Retinal pigment epithelial cell (primary cell): ENCODE measurements at regions not wholly inside any gene's neighbourhood (a gene's known extent, or its start where the extent isn't known, plus 50 kb on each side); places are given as distances from the start of the nearest gene placed in this dataset.
A peak's percentile ranks its signal among the peaks of the same experiment; 100 is the strongest.

Experiments
- DNase-seq: peaks from one replicate; pipeline ENCODE4 v3.0.0-alpha.2; 2010; ENCODE audit warnings: low read depth
- H3K4me3 ChIP-seq: 2 replicates; pipeline ENCODE4 v1.5.1; 2011; ENCODE audit warnings: mild to moderate bottlenecking, low read length, control low read depth, moderate library complexity
- CTCF ChIP-seq: conservative IDR thresholded peaks from 2 replicates; pipeline ENCODE4 v1.5.1; 2011; ENCODE audit warnings: low read depth, low read length, control low read depth, inconsistent platforms

DNA sequence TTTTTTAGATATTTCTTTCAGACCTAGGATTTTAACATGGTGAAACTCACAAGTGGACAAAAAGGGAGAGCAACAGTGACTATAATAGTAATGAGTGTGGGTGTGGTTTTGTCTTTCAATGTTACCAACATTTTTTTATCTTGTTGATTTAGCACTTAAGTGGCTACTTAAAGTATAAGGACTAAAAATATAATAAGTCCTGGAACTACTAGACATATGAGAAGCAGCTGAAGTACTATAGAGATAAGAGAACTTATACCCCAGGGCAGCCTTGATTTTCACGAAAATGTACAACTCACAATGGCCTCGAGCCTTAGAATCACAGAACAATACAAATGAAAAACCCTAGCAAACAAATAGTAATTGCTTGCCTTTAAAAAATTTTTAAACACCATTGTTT, 1151.8 kb downstream of the TYW1 start:
- no peak for TF ChIP-seq CTCF
- DNase-seq, result no peak
- H3K4me3 ChIP-seq, result no peak overlapping the region

GRCh38 chr7:68152205-68152604, 1155.6 kb downstream of the TYW1 start:
- TF ChIP-seq CTCF, result no peak
- no peak for DNase-seq
- H3K4me3 ChIP-seq, result no peak overlapping the region

DNA sequence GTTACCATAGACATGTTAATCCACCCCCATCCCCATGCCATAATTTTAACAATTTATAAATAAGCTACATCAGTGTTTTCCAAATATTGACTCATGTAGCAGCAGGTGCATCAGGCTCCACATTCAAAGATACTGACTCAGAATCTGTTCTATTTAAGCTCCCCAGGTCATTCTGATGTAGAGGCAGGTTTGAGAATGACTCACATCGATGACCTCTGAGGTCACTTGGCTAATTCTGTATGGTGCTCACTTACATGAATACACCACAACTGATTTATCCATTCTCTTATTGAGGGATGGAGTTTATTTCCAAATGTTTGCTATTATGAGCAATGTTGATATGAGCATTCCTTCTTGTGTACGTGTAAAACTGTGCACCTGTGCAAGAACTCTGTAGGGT, 1159.0 kb downstream of the TYW1 start:
- DNase-seq, result peak; percentile 2
- no peak for TF ChIP-seq CTCF
- H3K4me3 ChIP-seq, result no peak overlapping the region

GRCh38 chr7:68158686-68159295, 1162.2 kb downstream of the TYW1 start:
- TF ChIP-seq CTCF, result no peak
- no peak overlapping the region for H3K4me3 ChIP-seq
- no peak for DNase-seq

DNA sequence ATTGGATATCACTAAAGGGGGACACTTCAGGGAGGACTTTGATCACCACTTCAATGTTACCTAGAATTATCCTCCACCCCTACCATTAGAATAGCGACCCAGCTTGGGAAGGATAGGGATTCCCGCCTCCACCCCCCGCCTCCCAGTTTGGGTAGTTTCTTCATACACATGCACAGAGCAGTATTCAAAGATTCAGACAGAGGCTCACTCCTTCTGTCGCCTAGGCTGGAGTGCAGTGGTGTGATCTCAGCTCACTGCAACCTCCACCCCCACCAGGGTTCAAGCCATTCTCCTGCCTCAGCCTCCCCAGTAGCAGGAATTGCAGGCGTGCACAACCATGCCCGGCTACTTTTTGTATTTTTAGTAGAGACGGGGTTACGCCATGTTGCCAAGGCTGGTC, 1166.1 kb downstream of the TYW1 start:
- H3K4me3 ChIP-seq, result no peak overlapping the region
- no peak for TF ChIP-seq CTCF
- no peak for DNase-seq

GRCh38 chr7:68166525-68166924, 1169.9 kb downstream of the TYW1 start:
- DNase-seq, result no peak
- no peak for TF ChIP-seq CTCF
- no peak overlapping the region for H3K4me3 ChIP-seq

- TF ChIP-seq CTCF, result no peak
- H3K4me3 ChIP-seq, result no peak overlapping the region
- no peak for DNase-seq
Observed at GRCh38 chr7:68173513-68173912, 1176.9 kb downstream of the TYW1 start.
